ENCODE measurements at regions not wholly inside any gene's neighbourhood (a gene's known extent, or its start where the extent isn't known, plus 50 kb on each side); places are given as distances from the start of the nearest gene placed in this dataset.

DNA sequence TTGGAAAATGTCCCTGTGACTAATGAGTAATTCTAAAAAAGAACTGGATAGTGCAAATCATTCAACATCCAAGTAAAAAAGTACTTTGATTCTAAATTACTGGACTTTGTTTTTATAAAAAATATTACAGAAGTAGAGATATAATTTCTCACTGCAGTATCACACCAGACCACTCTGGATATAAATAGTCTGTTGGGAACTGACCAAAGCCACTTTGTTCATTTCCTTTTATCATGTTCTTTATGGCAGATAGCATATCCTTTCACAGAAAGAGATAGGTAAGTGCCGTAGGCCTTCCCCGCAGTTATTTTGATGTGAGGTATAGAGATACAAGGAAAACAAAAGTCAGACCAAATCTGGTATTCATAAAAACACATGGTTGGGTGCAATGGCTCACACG lies 827.4 kb upstream of the GRAMD2B start:
- TF ChIP-seq, protein P1, sequence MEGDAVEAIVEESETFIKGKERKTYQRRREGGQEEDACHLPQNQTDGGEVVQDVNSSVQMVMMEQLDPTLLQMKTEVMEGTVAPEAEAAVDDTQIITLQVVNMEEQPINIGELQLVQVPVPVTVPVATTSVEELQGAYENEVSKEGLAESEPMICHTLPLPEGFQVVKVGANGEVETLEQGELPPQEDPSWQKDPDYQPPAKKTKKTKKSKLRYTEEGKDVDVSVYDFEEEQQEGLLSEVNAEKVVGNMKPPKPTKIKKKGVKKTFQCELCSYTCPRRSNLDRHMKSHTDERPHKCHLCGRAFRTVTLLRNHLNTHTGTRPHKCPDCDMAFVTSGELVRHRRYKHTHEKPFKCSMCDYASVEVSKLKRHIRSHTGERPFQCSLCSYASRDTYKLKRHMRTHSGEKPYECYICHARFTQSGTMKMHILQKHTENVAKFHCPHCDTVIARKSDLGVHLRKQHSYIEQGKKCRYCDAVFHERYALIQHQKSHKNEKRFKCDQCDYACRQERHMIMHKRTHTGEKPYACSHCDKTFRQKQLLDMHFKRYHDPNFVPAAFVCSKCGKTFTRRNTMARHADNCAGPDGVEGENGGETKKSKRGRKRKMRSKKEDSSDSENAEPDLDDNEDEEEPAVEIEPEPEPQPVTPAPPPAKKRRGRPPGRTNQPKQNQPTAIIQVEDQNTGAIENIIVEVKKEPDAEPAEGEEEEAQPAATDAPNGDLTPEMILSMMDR (IDR thresholded peaks at IDR 0.05), result no peak
- no peak for TF ChIP-seq CBX8 (IDR thresholded peaks at IDR 0.05)
- TF ChIP-seq POLR2AphosphoS2 (conservative IDR thresholded peaks at IDR 0.05; ENCODE audit: low read length), result no peak
- TF ChIP-seq JUN (IDR thresholded peaks at IDR 0.05), result no peak
- no peak for TF ChIP-seq POLR2A (IDR thresholded peaks at IDR 0.05; ENCODE audit: low read length)
- no peak for TF ChIP-seq MAZ (IDR thresholded peaks at IDR 0.05; ENCODE audit: borderline replicate concordance, low read depth, low read length)
- no peak for TF ChIP-seq KDM1A (IDR thresholded peaks at IDR 0.05; ENCODE audit: low read depth)
- no peak for TF ChIP-seq RFX5 (IDR thresholded peaks at IDR 0.05)
- TF ChIP-seq RAD21 (conservative IDR thresholded peaks at IDR 0.05 in 1 of 2, IDR thresholded peaks at IDR 0.05 in 1 of 2), result no peak
- no peak for TF ChIP-seq MAFK (IDR thresholded peaks at IDR 0.05; ENCODE audit: partially characterized antibody)
- TF ChIP-seq EP300 (IDR thresholded peaks at IDR 0.05), result no peak
- TF ChIP-seq SMC3 (IDR thresholded peaks at IDR 0.05), result no peak
- TF ChIP-seq HOXA7 (CRISPR knock-in tag; IDR thresholded peaks at IDR 0.05), result no peak
